IPS-20b (cell line): ENCODE measurements at regions not wholly inside any gene's neighbourhood (a gene's known extent, or its start where the extent isn't known, plus 50 kb on each side); places are given as distances from the start of the nearest gene placed in this dataset.
"Not testable (repeated sequence)": the region's sequence is repeated elsewhere in the genome, so short reads cannot be mapped to it uniquely, and the experiment has no call there.

ENCODE experiments used
- H3K27ac ChIP-seq: one replicate; pipeline ENCODE4 v1.5.1; 2013; ENCODE audit warnings: low read length
- H3K27me3 ChIP-seq: 2 replicates; pipeline ENCODE4 v1.6.1; 2013; ENCODE audit warnings: mild to moderate bottlenecking, low read length, inconsistent platforms; ENCODE audit not compliant: insufficient read depth
- H3K36me3 ChIP-seq: 2 replicates; pipeline ENCODE4 v1.6.1; 2013; ENCODE audit warnings: low read depth, mild to moderate bottlenecking, inconsistent platforms, low read length, moderate library complexity; ENCODE audit not compliant: insufficient read depth
- H3K4me1 ChIP-seq: 2 replicates; pipeline ENCODE4 v1.6.1; 2013; ENCODE audit warnings: mild to moderate bottlenecking, control low read depth, inconsistent platforms, low read length, moderate library complexity; ENCODE audit not compliant: insufficient read depth
- H3K4me3 ChIP-seq: 2 replicates; pipeline ENCODE4 v1.5.1; 2013; ENCODE audit warnings: mild to moderate bottlenecking, low read length, inconsistent platforms
- H3K9ac ChIP-seq: 2 replicates; pipeline ENCODE4 v1.6.1; 2013; ENCODE audit warnings: low read depth, mild to moderate bottlenecking, inconsistent platforms, low read length, moderate library complexity
- H3K9me3 ChIP-seq: 2 replicates; pipeline ENCODE4 v1.6.1; 2013; ENCODE audit warnings: mild to moderate bottlenecking, low read depth, low read length, inconsistent platforms; ENCODE audit not compliant: insufficient read depth

GRCh38 chr2:228540976-228541375 lies 359.5 kb upstream of the SPHKAP start:
- Histone ChIP-seq H3K36me3 (no peaks in the 10 kb centered on the region), H3K9me3 (peaks cover 35% of the 10 kb centered on the region), H3K27ac (no peak overlapping the region), H3K9ac (no peak overlapping the region), H3K4me3 (no peak overlapping the region), H3K27me3 (no peaks in the 10 kb centered on the region), H3K4me1 (peaks cover 11% of the 10 kb centered on the region)

GRCh38 chr2:228535396-228535795 lies 353.9 kb upstream of the SPHKAP start:
- H3K27ac ChIP-seq, result no peak overlapping the region
- no peaks in the 10 kb centered on the region for H3K36me3 ChIP-seq
- no peaks in the 10 kb centered on the region for H3K27me3 ChIP-seq
- no peaks in the 10 kb centered on the region for H3K4me1 ChIP-seq
- no peak overlapping the region for H3K4me3 ChIP-seq
- H3K9me3 ChIP-seq, result peaks cover 86% of the 10 kb centered on the region
- H3K9ac ChIP-seq, result no peak overlapping the region

- no peaks in the 10 kb centered on the region for H3K27me3 ChIP-seq
- no peak overlapping the region for H3K4me3 ChIP-seq
- no peaks in the 10 kb centered on the region for H3K4me1 ChIP-seq
- no peaks in the 10 kb centered on the region for H3K36me3 ChIP-seq
- H3K27ac ChIP-seq, result no peak overlapping the region
- H3K9me3 ChIP-seq, result peaks cover 82% of the 10 kb centered on the region
- no peak overlapping the region for H3K9ac ChIP-seq
Observed at GRCh38 chr2:228533156-228533555, 351.7 kb upstream of the SPHKAP start.

DNA sequence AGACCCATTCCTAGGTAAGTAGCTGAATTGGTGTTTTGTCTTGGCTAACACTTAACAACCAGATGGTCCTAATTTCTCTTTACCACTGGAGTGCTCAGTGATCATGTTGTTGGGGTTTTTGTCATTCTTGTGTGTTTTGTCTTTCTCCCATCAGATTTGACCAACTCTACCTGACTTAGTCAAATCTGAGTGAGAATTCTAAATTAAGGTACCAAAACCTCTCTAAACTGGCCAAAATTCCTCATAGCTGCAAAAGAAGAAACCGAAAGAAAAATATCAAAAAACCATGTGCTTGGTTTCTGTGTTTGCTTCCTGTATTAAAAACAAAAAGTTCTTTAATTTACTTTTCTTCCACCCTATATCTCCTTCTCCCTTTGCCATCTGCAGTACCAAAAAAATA lies 350.7 kb upstream of the SPHKAP start:
- Histone ChIP-seq H3K9me3 (peaks cover 73% of the 10 kb centered on the region), H3K27me3 (no peaks in the 10 kb centered on the region), H3K4me1 (no peaks in the 10 kb centered on the region), H3K27ac (no peak overlapping the region), H3K4me3 (no peak overlapping the region), H3K36me3 (no peaks in the 10 kb centered on the region), H3K9ac (no peak overlapping the region)

GRCh38 chr2:228527197-228527881 lies 345.9 kb upstream of the SPHKAP start:
- Histone ChIP-seq H3K27ac (no peak overlapping the region), H3K36me3 (no peaks in the 10 kb centered on the region), H3K9me3 (peaks cover 35% of the 10 kb centered on the region), H3K9ac (no peak overlapping the region), H3K4me1 (peaks cover 3% of the 10 kb centered on the region; the same call in 1 of the 2 replicates), H3K4me3 (no peak overlapping the region), H3K27me3 (no peaks in the 10 kb centered on the region)

GRCh38 chr2:228526687-228527086 lies 345.2 kb upstream of the SPHKAP start:
- Histone ChIP-seq H3K9ac (no peak overlapping the region), H3K36me3 (no peaks in the 10 kb centered on the region)

DNA sequence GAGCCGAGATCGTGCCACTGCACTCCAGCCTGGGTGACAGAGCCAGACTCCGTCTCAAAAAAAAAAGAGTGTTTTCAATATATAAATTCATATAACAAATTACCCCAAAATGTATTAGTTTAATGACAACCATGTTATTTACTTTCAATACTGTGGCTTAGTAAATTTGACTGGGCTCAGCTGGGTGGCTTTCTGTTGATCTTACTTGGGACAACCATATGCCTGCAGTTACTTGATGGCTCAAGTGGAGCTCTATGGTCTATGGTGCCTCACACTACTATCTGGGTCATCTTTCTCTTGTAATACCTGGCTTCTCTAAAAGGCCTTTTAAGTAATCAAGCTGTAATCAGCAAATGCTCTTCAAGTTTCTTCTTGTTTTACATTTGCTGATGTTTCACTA lies 341.5 kb upstream of the SPHKAP start:
- H3K36me3 ChIP-seq, result no peaks in the 10 kb centered on the region
- H3K27ac ChIP-seq, result no peak overlapping the region
- no peak overlapping the region for H3K9ac ChIP-seq

More at GRCh38 chr2:228526687-228527086, 345.2 kb upstream of the SPHKAP start:
- H3K4me3 ChIP-seq, result no peak overlapping the region
- H3K4me1 ChIP-seq, result peaks cover 3% of the 10 kb centered on the region; the same call in 1 of the 2 replicates
- H3K27me3 ChIP-seq, result no peaks in the 10 kb centered on the region
- H3K9me3 ChIP-seq, result peaks cover 28% of the 10 kb centered on the region
- H3K27ac ChIP-seq, result no peak overlapping the region

DNA sequence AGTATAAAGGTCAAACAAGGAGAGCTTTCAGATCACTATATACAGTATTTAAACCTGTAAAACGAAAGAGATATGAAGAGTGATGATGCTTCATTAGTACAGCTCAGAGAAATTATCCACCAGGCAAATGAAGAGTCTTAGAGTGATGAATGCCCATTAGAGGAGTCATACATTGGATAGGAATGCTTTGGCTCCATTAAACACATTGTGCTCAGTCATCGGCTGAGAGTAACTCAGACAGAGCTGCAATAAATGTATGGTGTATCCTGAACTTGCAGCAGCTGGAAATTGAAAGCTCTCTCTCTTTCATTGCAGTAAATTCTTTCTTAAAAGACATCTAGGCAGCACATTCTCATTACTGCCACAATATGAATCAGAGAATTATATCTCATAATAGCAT lies 340.8 kb upstream of the SPHKAP start:
- no peak overlapping the region for H3K27ac ChIP-seq
- peaks cover 7% of the 10 kb centered on the region for H3K9me3 ChIP-seq
- no peaks in the 10 kb centered on the region for H3K27me3 ChIP-seq
- no peaks in the 10 kb centered on the region for H3K36me3 ChIP-seq
- H3K4me3 ChIP-seq, result no peak overlapping the region
- no peak overlapping the region for H3K9ac ChIP-seq
- peaks cover 3% of the 10 kb centered on the region; the same call in 1 of the 2 replicates for H3K4me1 ChIP-seq

More for the DNA sequence above, 341.5 kb upstream of the SPHKAP start:
- Histone ChIP-seq H3K4me3 (no peak overlapping the region), H3K4me1 (peaks cover 3% of the 10 kb centered on the region; the same call in 1 of the 2 replicates), H3K27me3 (no peaks in the 10 kb centered on the region), H3K9me3 (peaks cover 7% of the 10 kb centered on the region)

DNA sequence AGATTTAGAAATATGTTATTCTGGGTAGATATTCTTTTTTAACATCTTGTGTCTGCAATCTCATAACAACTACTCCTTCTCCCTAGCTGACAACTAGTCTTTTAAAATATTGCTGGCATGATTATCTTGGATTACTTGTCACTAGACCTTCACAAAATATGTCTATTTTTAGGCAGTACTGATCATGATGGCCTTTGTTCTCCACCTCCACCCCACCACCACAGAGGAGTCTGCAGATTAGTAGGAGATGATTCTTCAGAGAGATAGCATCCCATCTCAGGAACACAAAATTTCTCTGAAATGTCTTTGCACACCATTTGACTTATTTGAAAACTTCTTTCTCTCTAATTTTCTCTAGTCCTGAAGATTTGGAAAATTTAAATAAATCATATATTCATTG lies 338.1 kb upstream of the SPHKAP start:
- Histone ChIP-seq H3K27ac (no peak overlapping the region), H3K27me3 (no peaks in the 10 kb centered on the region), H3K9ac (no peak overlapping the region), H3K4me1 (peaks cover 16% of the 10 kb centered on the region; the same call in 1 of the 2 replicates), H3K4me3 (no peak overlapping the region), H3K9me3 (peaks cover 7% of the 10 kb centered on the region; the same call in 1 of the 2 replicates), H3K36me3 (no peaks in the 10 kb centered on the region)

- H3K9me3 ChIP-seq, result no peaks in the 10 kb centered on the region
- H3K9ac ChIP-seq, result peak overlapping the region; percentile 22; the same call in 1 of the 2 replicates
- no peaks in the 10 kb centered on the region for H3K27me3 ChIP-seq
- no peaks in the 10 kb centered on the region for H3K36me3 ChIP-seq
- peaks cover 20% of the 10 kb centered on the region; the same call in 1 of the 2 replicates for H3K4me1 ChIP-seq
- no peak overlapping the region for H3K4me3 ChIP-seq
- no peak overlapping the region for H3K27ac ChIP-seq
Observed at GRCh38 chr2:228516019-228516418, 334.5 kb upstream of the SPHKAP start.

DNA sequence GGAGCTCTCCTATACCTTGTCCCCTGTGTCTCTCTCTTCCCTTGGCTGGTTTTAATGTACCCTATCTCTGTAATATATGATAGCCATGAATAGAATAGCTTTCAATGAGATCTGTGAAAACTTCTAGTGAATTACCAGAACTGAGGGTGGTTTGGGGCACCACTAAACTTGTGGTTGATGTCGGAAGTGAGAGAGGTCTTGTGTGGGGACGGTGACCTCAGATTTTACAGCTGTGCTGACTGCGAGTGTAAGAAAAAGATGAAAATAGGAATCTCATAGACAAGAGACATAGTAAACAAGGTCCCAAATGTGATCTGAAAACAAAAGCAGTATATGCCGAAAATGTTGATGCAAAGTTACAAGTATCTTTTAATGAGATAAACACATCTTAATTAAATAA lies 332.0 kb upstream of the SPHKAP start:
- H3K27ac ChIP-seq, H3K4me3 ChIP-seq, H3K9me3 ChIP-seq, H3K27me3 ChIP-seq, H3K9ac ChIP-seq, H3K36me3 ChIP-seq: not testable (repeated sequence)
- peaks cover 28% of the 10 kb centered on the region; the same call in 1 of the 2 replicates for H3K4me1 ChIP-seq

DNA sequence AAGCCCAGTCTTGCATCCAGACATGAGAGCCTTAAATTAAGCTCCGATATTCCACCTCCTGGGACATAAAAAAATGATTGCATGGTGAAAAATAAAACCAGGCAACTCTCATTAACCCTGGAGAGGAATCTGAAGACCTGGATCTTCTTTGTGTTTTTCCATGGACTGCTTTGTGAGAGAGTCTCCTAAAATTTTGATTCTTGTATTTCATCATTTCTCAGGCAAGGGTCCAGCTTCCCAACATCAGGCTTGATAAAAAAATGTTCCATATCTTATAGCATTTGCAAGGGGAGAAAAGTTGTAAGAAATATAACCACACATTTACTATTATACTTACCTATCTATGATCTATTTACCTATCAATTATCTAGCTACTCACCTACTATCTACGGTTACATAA lies 327.5 kb upstream of the SPHKAP start:
- no peak overlapping the region for H3K4me3 ChIP-seq
- H3K4me1 ChIP-seq, result peaks cover 26% of the 10 kb centered on the region; the same call in 1 of the 2 replicates
- no peaks in the 10 kb centered on the region for H3K9me3 ChIP-seq
- H3K27ac ChIP-seq, result peak overlapping the region; percentile 3
- no peaks in the 10 kb centered on the region for H3K27me3 ChIP-seq
- no peak overlapping the region; the same call in 1 of the 2 replicates for H3K9ac ChIP-seq
- no peaks in the 10 kb centered on the region for H3K36me3 ChIP-seq
